ENCODE measurements at regions not wholly inside any gene's neighbourhood (a gene's known extent, or its start where the extent isn't known, plus 50 kb on each side); places are given as distances from the start of the nearest gene placed in this dataset.

DNA sequence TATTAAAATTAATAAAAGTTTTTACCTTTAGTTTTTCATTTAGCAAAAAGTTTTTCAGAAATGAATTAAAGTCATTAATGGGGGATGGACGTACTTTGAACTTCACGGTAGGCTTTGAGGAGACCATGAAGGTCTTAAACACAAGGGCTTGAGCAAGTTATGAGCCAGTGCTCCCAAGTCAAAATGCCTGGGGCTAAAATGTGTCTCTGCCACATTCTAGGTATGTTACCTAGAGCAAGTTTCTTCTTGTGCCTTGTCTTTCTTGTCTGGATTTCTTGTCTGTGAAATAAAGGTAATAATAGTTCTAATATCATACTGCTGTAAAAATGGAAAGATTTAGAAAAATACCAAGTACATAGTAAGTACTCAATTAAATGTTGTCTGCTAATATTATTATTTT is 132.7 kb upstream of the USP15 start:
- TF ChIP-seq POLR2A (IDR thresholded peaks at IDR 0.05), result no peak
- TF ChIP-seq, protein P1, sequence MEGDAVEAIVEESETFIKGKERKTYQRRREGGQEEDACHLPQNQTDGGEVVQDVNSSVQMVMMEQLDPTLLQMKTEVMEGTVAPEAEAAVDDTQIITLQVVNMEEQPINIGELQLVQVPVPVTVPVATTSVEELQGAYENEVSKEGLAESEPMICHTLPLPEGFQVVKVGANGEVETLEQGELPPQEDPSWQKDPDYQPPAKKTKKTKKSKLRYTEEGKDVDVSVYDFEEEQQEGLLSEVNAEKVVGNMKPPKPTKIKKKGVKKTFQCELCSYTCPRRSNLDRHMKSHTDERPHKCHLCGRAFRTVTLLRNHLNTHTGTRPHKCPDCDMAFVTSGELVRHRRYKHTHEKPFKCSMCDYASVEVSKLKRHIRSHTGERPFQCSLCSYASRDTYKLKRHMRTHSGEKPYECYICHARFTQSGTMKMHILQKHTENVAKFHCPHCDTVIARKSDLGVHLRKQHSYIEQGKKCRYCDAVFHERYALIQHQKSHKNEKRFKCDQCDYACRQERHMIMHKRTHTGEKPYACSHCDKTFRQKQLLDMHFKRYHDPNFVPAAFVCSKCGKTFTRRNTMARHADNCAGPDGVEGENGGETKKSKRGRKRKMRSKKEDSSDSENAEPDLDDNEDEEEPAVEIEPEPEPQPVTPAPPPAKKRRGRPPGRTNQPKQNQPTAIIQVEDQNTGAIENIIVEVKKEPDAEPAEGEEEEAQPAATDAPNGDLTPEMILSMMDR (IDR thresholded peaks at IDR 0.05), result no peak
- intact Hi-C loops (cut with DNase I), result no loop called here
- Histone ChIP-seq H3K36me3 (no peaks in the 10 kb centered on the region), H3K4me1 (no peaks in the 10 kb centered on the region), H3K27ac (no peak overlapping the region), H3K27me3 (no peaks in the 10 kb centered on the region), H3K4me3 (no peak overlapping the region), H3K9me3 (no peaks in the 10 kb centered on the region)
- ATAC-seq (no peak), DNase-seq (no peak)
- 81% methylated on average over 2 of the region's 2 CpGs for WGBS (ENCODE audit: insufficient coverage, low coverage, low lambda C conversion rate, missing lambda C conversion rate)

DNA sequence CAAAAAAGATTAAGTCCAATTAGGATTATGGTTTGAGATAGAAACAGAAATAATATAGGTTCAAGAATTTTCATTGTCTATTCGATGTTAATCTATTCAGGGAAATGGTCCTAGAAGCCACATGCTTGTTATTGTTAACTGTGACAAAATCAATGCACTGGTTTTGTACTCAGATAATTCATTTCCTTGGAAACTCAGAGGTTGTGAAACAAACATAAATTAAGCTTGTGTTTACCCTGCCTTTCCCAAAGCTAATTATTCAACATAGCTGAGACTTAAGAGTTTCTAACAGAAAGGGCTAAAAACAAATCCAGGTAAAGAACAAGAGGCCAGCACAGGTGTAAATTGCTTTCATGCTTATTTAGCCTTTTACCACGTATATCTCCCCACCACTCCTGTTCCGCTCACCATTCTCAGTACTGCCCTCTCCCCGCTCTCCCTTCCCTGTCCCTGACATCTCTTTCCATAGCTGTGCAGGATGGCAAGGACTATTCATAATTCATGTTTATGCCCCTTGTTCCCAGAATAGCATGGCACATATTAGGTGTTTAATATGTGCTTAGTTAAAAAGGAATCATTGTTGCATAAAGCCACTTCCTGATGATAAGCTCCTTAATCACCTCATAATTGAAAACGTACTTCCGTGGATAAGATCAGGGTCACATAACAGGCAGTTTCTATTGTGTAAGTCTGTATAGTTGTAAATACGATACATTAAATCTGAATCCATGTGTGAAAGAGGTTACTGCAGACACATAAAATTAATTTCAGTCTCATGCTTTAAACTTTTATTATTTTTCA is 131.8 kb upstream of the USP15 start:
- DNase-seq (no peak), ATAC-seq (no peak)
- TF ChIP-seq, protein P1 (IDR thresholded peaks at IDR 0.05), result no peak
- TF ChIP-seq POLR2A (IDR thresholded peaks at IDR 0.05), result no peak
- intact Hi-C loops (cut with DNase I), result no loop called here
- Histone ChIP-seq H3K4me1 (no peaks in the 10 kb centered on the region), H3K9me3 (no peaks in the 10 kb centered on the region), H3K36me3 (no peaks in the 10 kb centered on the region), H3K4me3 (no peak overlapping the region), H3K27me3 (no peaks in the 10 kb centered on the region), H3K27ac (no peak overlapping the region)
- 40% methylated on average over 7 of the region's 7 CpGs for WGBS (ENCODE audit: insufficient coverage, low coverage, low lambda C conversion rate, missing lambda C conversion rate)

DNA sequence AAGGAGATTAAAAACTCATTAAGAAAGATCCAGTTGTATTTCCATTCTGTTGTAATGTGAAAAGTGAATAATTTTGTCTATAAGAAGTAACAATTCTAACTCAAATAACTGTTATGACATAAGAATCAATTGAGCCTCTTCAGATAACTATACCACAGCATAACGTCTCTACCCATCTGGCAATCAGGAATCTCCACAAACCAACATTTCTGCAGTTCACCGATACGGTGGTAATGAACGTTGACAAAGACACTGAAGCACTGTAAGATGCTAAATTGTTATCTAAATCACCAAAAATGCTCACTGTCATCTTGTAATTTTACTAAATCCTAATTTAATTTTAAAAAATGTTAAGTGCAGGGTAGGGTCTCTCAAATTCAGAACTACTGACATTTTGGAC is 130.9 kb upstream of the USP15 start:
- ATAC-seq (no peak), DNase-seq (no peak)
- H3K27me3 ChIP-seq, result no peaks in the 10 kb centered on the region
- H3K4me3 ChIP-seq, result no peak overlapping the region
- H3K4me1 ChIP-seq, result no peaks in the 10 kb centered on the region
- intact Hi-C loops (cut with DNase I), result no loop called here
- H3K36me3 ChIP-seq, result no peaks in the 10 kb centered on the region
- H3K9me3 ChIP-seq, result no peaks in the 10 kb centered on the region
- H3K27ac ChIP-seq, result no peak overlapping the region
- whole genome bisulfite sequencing (ENCODE audit: insufficient coverage, low coverage, low lambda C conversion rate, missing lambda C conversion rate), result 42% methylated on average over 4 of the region's 4 CpGs
- TF ChIP-seq, protein P1 (IDR thresholded peaks at IDR 0.05), result no peak
- no peak for TF ChIP-seq POLR2A (IDR thresholded peaks at IDR 0.05)

DNA sequence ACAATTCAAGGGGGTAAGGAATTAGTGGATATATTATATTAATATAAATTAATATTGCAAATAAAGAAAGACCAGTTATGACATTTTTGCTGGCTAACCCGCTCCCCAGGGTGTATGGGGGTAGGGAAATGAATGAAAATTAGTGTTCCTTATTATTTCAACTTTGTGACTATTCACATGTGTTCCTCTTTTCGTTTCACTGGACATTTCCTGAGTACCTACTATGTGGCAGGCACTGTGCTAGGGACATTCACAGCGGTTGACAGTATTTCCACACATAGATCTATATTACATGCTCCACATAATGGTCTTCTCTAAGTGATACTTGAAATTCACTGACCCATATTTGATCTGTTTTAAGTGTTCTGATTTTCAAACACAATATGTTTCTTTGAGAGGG is 129.8 kb upstream of the USP15 start:
- Histone ChIP-seq H3K4me1 (no peaks in the 10 kb centered on the region), H3K4me3 (no peak overlapping the region), H3K9me3 (no peaks in the 10 kb centered on the region), H3K36me3 (no peaks in the 10 kb centered on the region), H3K27ac (no peak overlapping the region), H3K27me3 (no peaks in the 10 kb centered on the region)
- no peak for TF ChIP-seq POLR2A (IDR thresholded peaks at IDR 0.05)
- TF ChIP-seq, protein P1 (IDR thresholded peaks at IDR 0.05), result no peak
- DNase-seq (no peak), ATAC-seq (no peak)
- WGBS (ENCODE audit: insufficient coverage, low coverage, low lambda C conversion rate, missing lambda C conversion rate), result 50% methylated on average over 3 of the region's 3 CpGs
- intact Hi-C loops (cut with DNase I), result no loop called here

Data from right lobe of liver (tissue), 6 donors.